ENCODE measurements at regions not wholly inside any gene's neighbourhood (a gene's known extent, or its start where the extent isn't known, plus 50 kb on each side); places are given as distances from the start of the nearest gene placed in this dataset.
"Not testable (repeated sequence)": the region's sequence is repeated elsewhere in the genome, so short reads cannot be mapped to it uniquely, and the experiment has no call there.

DNA sequence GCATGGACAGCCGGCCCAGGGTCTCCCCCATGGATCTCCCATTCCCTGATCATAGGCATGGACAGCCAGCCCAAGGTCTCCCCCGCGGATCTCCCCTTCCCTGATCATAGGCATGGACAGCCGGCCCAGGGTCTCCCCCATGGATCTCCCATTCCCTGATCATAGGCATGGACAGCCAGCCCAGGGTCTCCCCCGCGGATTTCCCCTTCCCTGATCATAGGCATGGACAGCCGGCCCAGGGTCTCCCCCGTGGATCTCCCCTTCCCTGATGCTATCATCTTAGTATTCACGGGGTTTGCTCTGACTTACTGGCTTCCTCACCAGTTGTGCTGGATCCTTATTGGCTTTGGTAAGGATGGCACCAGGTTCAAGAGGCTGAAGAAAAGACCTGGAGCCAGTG, 769.4 kb upstream of the TPTE start:
- peaks cover 33% of the 10 kb centered on the region for H3K9me3 ChIP-seq (ENCODE audit: control insufficient read depth, low read length)
- H3K4me3 ChIP-seq (ENCODE audit: insufficient read depth, low read depth, low read length); H3K36me3 ChIP-seq (ENCODE audit: control insufficient read depth, insufficient read depth, low read length); H3K27me3 ChIP-seq (ENCODE audit: control insufficient read depth, insufficient read depth, low read length, poor library complexity, severe bottlenecking); H3K27ac ChIP-seq (ENCODE audit: insufficient read depth, low read depth, low read length, poor library complexity, severe bottlenecking); H3K4me1 ChIP-seq (ENCODE audit: control insufficient read depth, insufficient read depth, low read length): not testable (repeated sequence)
- WGBS, 2 experiments: 78% methylated on average over 9 of the region's 9 CpGs

- not testable (repeated sequence) for H3K4me1 ChIP-seq (ENCODE audit: control insufficient read depth, insufficient read depth, low read length); H3K4me3 ChIP-seq (ENCODE audit: insufficient read depth, low read depth, low read length); H3K36me3 ChIP-seq (ENCODE audit: control insufficient read depth, insufficient read depth, low read length); H3K27ac ChIP-seq (ENCODE audit: insufficient read depth, low read depth, low read length, poor library complexity, severe bottlenecking); H3K27me3 ChIP-seq (ENCODE audit: control insufficient read depth, insufficient read depth, low read length, poor library complexity, severe bottlenecking)
- WGBS, 2 experiments: 71 to 74% methylated on average over 10 of the region's 10 CpGs
- peaks cover 36% of the 10 kb centered on the region for H3K9me3 ChIP-seq (ENCODE audit: control insufficient read depth, low read length)
Observed at GRCh38 chr21:9753441-9753840, 767.9 kb upstream of the TPTE start.

DNA sequence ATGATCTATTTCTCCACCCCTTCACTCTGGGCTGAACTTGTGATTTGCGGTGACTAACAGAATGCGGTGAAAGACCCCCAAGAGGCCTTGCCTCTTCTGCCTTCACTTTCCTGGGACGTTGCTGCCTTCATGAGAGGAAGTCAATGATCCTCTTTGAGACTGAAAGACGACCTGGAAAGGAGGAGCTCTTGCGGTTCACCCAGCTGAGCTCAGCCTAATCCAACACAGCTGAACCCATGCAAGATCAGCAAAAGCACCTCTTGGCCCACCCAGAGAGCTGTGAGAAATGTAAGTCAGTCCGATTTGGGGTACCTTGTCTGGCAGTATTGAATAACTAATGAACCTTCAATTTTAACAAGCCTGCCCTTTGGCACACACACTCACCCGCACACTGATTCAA, 767.4 kb upstream of the TPTE start:
- Histone ChIP-seq H3K27me3 (ENCODE audit: control insufficient read depth, insufficient read depth, low read length, poor library complexity, severe bottlenecking) (no peaks in the 10 kb centered on the region), H3K9me3 (ENCODE audit: control insufficient read depth, low read length) (peaks cover 41% of the 10 kb centered on the region), H3K36me3 (ENCODE audit: control insufficient read depth, insufficient read depth, low read length) (no peaks in the 10 kb centered on the region), H3K4me1 (ENCODE audit: control insufficient read depth, insufficient read depth, low read length) (no peaks in the 10 kb centered on the region), H3K27ac (ENCODE audit: insufficient read depth, low read depth, low read length, poor library complexity, severe bottlenecking) (no peak overlapping the region), H3K4me3 (ENCODE audit: insufficient read depth, low read depth, low read length) (no peak overlapping the region)
- WGBS, 2 experiments: 65% methylated on average over 6 to 7 of the region's 7 CpGs

DNA sequence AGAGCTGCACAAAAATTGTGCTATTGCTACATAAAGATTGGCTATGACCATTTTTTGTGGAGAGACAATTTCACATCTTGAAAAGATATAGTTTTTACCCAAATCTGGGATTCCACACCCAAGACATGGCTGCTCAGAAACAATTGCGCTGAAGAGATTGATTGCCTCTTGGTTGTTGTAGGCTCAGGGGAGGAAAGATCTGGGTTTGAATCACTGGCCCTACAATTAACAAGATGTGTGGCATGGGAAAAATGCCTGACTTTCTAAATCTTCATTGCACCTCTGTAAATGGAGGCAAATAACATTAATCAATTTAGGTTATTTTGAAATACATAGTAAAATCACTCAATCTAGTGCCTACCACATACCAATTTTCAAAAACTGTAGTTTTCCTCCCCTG, 766.9 kb upstream of the TPTE start:
- peaks cover 43% of the 10 kb centered on the region for H3K9me3 ChIP-seq (ENCODE audit: control insufficient read depth, low read length)
- H3K4me3 ChIP-seq (ENCODE audit: insufficient read depth, low read depth, low read length); H3K36me3 ChIP-seq (ENCODE audit: control insufficient read depth, insufficient read depth, low read length); H3K4me1 ChIP-seq (ENCODE audit: control insufficient read depth, insufficient read depth, low read length); H3K27ac ChIP-seq (ENCODE audit: insufficient read depth, low read depth, low read length, poor library complexity, severe bottlenecking); H3K27me3 ChIP-seq (ENCODE audit: control insufficient read depth, insufficient read depth, low read length, poor library complexity, severe bottlenecking): not testable (repeated sequence)
- 21 to 25% methylated on average over 1 of the region's 1 CpG for WGBS, 2 experiments

DNA sequence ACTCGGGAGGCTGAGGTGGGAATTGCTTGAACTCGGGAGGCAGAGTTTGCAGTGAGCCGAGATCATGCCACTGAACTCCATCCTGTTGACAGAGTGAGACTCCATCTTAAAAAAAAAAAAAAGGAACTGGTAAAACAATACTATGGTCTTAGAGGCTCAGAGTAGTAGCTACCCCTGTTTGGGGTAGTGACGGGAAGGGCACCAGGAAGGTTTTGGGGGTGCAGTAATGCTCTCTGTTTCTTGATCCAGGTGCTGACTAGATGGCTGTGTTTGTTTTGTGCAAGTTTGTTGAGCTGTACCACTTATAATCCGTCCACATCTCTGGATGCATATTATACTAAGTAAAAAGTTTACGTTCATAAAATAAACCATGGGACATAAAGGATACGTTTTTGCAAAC, 765.8 kb upstream of the TPTE start:
- Histone ChIP-seq H3K27me3 (ENCODE audit: control insufficient read depth, insufficient read depth, low read length, poor library complexity, severe bottlenecking) (no peaks in the 10 kb centered on the region), H3K9me3 (ENCODE audit: control insufficient read depth, low read length) (peaks cover 46% of the 10 kb centered on the region), H3K4me1 (ENCODE audit: control insufficient read depth, insufficient read depth, low read length) (no peaks in the 10 kb centered on the region), H3K4me3 (ENCODE audit: insufficient read depth, low read depth, low read length) (no peak overlapping the region), H3K36me3 (ENCODE audit: control insufficient read depth, insufficient read depth, low read length) (no peaks in the 10 kb centered on the region), H3K27ac (ENCODE audit: insufficient read depth, low read depth, low read length, poor library complexity, severe bottlenecking) (no peak overlapping the region)
- 67 to 70% methylated on average over 6 to 7 of the region's 7 CpGs for whole genome bisulfite sequencing, 2 experiments

DNA sequence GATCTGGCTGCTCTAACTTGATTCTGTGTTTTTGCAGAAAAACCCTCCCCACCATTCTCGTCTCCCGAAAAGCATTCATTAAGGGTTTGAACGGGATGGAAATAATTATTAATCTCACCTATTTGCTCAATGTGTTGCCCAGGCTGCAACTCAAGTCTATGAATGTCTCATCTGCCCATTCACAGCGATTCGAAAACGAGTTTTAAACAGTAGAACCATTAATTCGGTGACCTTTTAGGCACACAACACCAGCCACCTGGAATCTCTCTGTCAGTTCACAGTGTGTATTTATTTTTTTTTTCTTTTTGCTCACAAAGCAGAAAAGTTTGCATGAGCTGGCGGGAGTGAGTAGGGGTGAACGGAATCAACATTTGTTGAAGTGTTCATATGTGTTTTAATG, 764.7 kb upstream of the TPTE start:
- Histone ChIP-seq H3K27ac (ENCODE audit: insufficient read depth, low read depth, low read length, poor library complexity, severe bottlenecking) (no peak overlapping the region), H3K9me3 (ENCODE audit: control insufficient read depth, low read length) (peaks cover 46% of the 10 kb centered on the region), H3K4me1 (ENCODE audit: control insufficient read depth, insufficient read depth, low read length) (no peaks in the 10 kb centered on the region), H3K4me3 (ENCODE audit: insufficient read depth, low read depth, low read length) (no peak overlapping the region), H3K36me3 (ENCODE audit: control insufficient read depth, insufficient read depth, low read length) (no peaks in the 10 kb centered on the region), H3K27me3 (ENCODE audit: control insufficient read depth, insufficient read depth, low read length, poor library complexity, severe bottlenecking) (no peaks in the 10 kb centered on the region)
- WGBS, 2 experiments: 76 to 82% methylated on average over 8 of the region's 9 CpGs

DNA sequence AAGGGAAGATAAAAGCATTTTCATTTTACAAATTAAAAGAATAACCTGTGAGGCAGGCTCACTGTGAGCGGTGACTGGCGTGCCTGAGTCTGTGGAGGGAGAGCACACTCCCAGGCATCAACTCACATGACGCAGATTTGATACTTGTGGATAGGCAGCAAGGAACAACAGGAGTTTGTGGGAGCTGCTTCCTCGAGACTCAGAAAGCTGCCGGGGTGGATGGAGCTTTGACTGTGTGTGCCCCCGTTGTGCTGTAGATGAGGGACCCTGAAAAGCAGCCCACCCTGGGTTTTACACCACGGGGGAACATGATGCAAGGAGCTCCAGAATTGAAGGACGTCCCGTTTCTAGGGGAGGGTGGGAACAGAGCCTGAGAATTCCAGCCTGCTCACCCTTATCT, 764.3 kb upstream of the TPTE start:
- 66 to 69% methylated on average over 7 of the region's 9 CpGs for WGBS, 2 experiments
- H3K4me1 ChIP-seq (ENCODE audit: control insufficient read depth, insufficient read depth, low read length); H3K27me3 ChIP-seq (ENCODE audit: control insufficient read depth, insufficient read depth, low read length, poor library complexity, severe bottlenecking); H3K27ac ChIP-seq (ENCODE audit: insufficient read depth, low read depth, low read length, poor library complexity, severe bottlenecking); H3K4me3 ChIP-seq (ENCODE audit: insufficient read depth, low read depth, low read length); H3K36me3 ChIP-seq (ENCODE audit: control insufficient read depth, insufficient read depth, low read length): not testable (repeated sequence)
- H3K9me3 ChIP-seq (ENCODE audit: control insufficient read depth, low read length): peaks cover 43% of the 10 kb centered on the region

GRCh38 chr21:9757572-9757971, 763.8 kb upstream of the TPTE start:
- H3K36me3 ChIP-seq (ENCODE audit: control insufficient read depth, insufficient read depth, low read length); H3K4me1 ChIP-seq (ENCODE audit: control insufficient read depth, insufficient read depth, low read length); H3K4me3 ChIP-seq (ENCODE audit: insufficient read depth, low read depth, low read length); H3K27ac ChIP-seq (ENCODE audit: insufficient read depth, low read depth, low read length, poor library complexity, severe bottlenecking); H3K27me3 ChIP-seq (ENCODE audit: control insufficient read depth, insufficient read depth, low read length, poor library complexity, severe bottlenecking): not testable (repeated sequence)
- 82 to 84% methylated on average over 9 of the region's 9 CpGs for WGBS, 2 experiments
- peaks cover 43% of the 10 kb centered on the region for H3K9me3 ChIP-seq (ENCODE audit: control insufficient read depth, low read length)

- no peaks in the 10 kb centered on the region for H3K27me3 ChIP-seq (ENCODE audit: control insufficient read depth, insufficient read depth, low read length, poor library complexity, severe bottlenecking)
- H3K4me3 ChIP-seq (ENCODE audit: insufficient read depth, low read depth, low read length): no peak overlapping the region
- no peaks in the 10 kb centered on the region for H3K4me1 ChIP-seq (ENCODE audit: control insufficient read depth, insufficient read depth, low read length)
- no peaks in the 10 kb centered on the region for H3K36me3 ChIP-seq (ENCODE audit: control insufficient read depth, insufficient read depth, low read length)
- H3K9me3 ChIP-seq (ENCODE audit: control insufficient read depth, low read length): peaks cover 45% of the 10 kb centered on the region
- H3K27ac ChIP-seq (ENCODE audit: insufficient read depth, low read depth, low read length, poor library complexity, severe bottlenecking): no peak overlapping the region
- whole genome bisulfite sequencing, 2 experiments: 69 to 77% methylated on average over 6 of the region's 6 CpGs
Observed at GRCh38 chr21:9758141-9758540, 763.2 kb upstream of the TPTE start.

DNA sequence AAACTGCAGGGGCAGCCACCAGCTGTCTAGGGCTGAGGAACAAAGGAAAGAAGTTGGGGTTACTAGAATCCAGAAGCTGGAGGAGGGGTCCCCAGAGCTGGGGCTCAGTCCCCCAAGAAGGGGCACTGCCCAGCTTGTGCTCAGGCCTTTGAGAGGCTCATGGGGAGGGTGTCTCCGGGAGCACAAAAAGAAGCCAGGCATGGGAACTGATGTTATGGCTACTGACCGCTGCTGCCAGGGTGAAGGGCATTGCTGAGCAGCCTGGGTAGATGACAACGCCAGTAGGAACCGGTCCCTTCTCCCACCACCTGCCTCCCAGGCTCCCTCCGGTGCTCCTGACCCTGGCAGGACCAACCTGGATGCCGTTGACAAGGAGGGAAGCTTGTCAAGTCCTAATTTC, 762.5 kb upstream of the TPTE start:
- Histone ChIP-seq H3K4me3 (ENCODE audit: insufficient read depth, low read depth, low read length) (no peak overlapping the region), H3K36me3 (ENCODE audit: control insufficient read depth, insufficient read depth, low read length) (no peaks in the 10 kb centered on the region), H3K27me3 (ENCODE audit: control insufficient read depth, insufficient read depth, low read length, poor library complexity, severe bottlenecking) (no peaks in the 10 kb centered on the region), H3K4me1 (ENCODE audit: control insufficient read depth, insufficient read depth, low read length) (no peaks in the 10 kb centered on the region), H3K9me3 (ENCODE audit: control insufficient read depth, low read length) (peaks cover 50% of the 10 kb centered on the region), H3K27ac (ENCODE audit: insufficient read depth, low read depth, low read length, poor library complexity, severe bottlenecking) (no peak overlapping the region)
- 75 to 76% methylated on average over 6 of the region's 6 CpGs for WGBS, 2 experiments

- Histone ChIP-seq H3K4me3 (ENCODE audit: insufficient read depth, low read depth, low read length) (no peak overlapping the region), H3K9me3 (ENCODE audit: control insufficient read depth, low read length) (peaks cover 48% of the 10 kb centered on the region), H3K36me3 (ENCODE audit: control insufficient read depth, insufficient read depth, low read length) (no peaks in the 10 kb centered on the region), H3K27ac (ENCODE audit: insufficient read depth, low read depth, low read length, poor library complexity, severe bottlenecking) (no peak overlapping the region), H3K4me1 (ENCODE audit: control insufficient read depth, insufficient read depth, low read length) (no peaks in the 10 kb centered on the region), H3K27me3 (ENCODE audit: control insufficient read depth, insufficient read depth, low read length, poor library complexity, severe bottlenecking) (no peaks in the 10 kb centered on the region)
- WGBS, 2 experiments: 86% methylated on average over 9 of the region's 9 CpGs
Observed at GRCh38 chr21:9759972-9760371, 761.4 kb upstream of the TPTE start.

Data from ectodermal cell (in vitro differentiated cells).